ENCODE measurements at regions not wholly inside any gene's neighbourhood (a gene's known extent, or its start where the extent isn't known, plus 50 kb on each side); places are given as distances from the start of the nearest gene placed in this dataset.

DNA sequence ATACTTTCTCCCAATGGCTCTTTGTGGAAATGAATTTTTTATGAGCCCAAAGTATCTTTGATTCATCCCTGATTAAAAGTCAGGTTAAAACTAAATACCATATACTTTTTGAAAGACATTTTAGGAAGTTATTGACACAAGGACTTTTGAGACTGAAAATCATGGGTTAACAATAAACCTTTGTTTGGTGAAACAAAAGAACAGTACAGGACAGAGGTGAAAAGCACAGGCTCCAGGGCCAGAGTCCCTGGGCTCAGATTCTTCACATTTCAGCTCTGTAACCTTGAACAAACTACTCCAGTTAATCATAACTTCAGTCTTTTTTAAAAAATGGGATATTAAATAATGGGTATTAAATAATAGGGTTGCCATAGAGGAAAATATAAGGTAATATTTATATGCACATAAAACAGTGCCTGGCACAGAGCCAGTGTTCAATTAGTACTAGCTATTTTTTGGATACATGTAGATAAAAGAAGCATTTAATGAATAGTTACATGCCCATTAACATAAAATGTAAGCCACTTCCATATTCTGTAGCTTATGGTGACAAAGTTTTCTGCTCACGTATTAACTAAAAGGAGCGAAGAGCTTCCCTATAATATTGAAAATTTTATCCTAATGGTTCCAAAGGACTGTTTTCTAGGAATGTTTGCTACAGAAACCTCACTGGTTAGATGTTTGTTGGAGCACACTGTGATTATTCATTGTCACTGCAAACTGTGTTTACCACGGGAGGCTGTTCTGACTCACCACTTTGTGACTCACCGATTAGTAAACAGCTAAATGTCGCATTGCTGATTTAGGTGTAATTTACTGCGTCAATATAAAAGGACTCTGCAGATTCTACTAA lies 255.4 kb downstream of the DAD1 start:
- TF ChIP-seq CTCF (IDR thresholded peaks at IDR 0.05) (no peak), POLR2A (IDR thresholded peaks at IDR 0.05) (no peak)

All from adrenal gland (tissue), 5 donors.